ENCODE measurements at regions not wholly inside any gene's neighbourhood (a gene's known extent, or its start where the extent isn't known, plus 50 kb on each side); places are given as distances from the start of the nearest gene placed in this dataset.
"Not testable (repeated sequence)": the region's sequence is repeated elsewhere in the genome, so short reads cannot be mapped to it uniquely, and the experiment has no call there.

- no peak for DNase-seq
Measured at GRCh38 chr6:153373869-153374268, 242.8 kb upstream of the RGS17 start.

GRCh38 chr6:153368131-153368530 is 237.0 kb upstream of the RGS17 start:
- no peak for DNase-seq

- no peak for DNase-seq
Measured at GRCh38 chr6:153367021-153367420, 235.9 kb upstream of the RGS17 start.

- no peak for DNase-seq
Measured at GRCh38 chr6:153357391-153357790, 226.3 kb upstream of the RGS17 start.

GRCh38 chr6:153340568-153340967 is 209.5 kb upstream of the RGS17 start:
- DNase-seq, result no peak

GRCh38 chr6:153334121-153334520 is 203.0 kb upstream of the RGS17 start:
- DNase-seq, result no peak

GRCh38 chr6:153331221-153331620 is 200.1 kb upstream of the RGS17 start:
- not testable (repeated sequence) for DNase-seq

GRCh38 chr6:153328194-153328593 is 197.1 kb upstream of the RGS17 start:
- DNase-seq, result no peak

GRCh38 chr6:153325661-153326060 is 194.6 kb upstream of the RGS17 start:
- DNase-seq, result no peak

- DNase-seq, result peak; percentile 64
Measured at GRCh38 chr6:153312634-153313033, 181.6 kb upstream of the RGS17 start.

- DNase-seq, result no peak
Measured at GRCh38 chr6:153309651-153310050, 178.6 kb upstream of the RGS17 start.

GRCh38 chr6:153302133-153302532 is 171.1 kb upstream of the RGS17 start:
- DNase-seq, result no peak

GRCh38 chr6:153301602-153302001 is 170.5 kb upstream of the RGS17 start:
- no peak for DNase-seq

- DNase-seq, result not testable (repeated sequence)
Measured at GRCh38 chr6:153282456-153282855, 151.4 kb upstream of the RGS17 start.

- DNase-seq, result no peak
Measured at GRCh38 chr6:153275997-153276396, 144.9 kb upstream of the RGS17 start.

GRCh38 chr6:153272201-153272980 is 141.3 kb upstream of the RGS17 start:
- no peak for DNase-seq

GRCh38 chr6:153263489-153263888 is 132.4 kb upstream of the RGS17 start:
- DNase-seq, result no peak

GRCh38 chr6:153251326-153251725 is 120.2 kb upstream of the RGS17 start:
- no peak for DNase-seq

- no peak for DNase-seq
Measured at GRCh38 chr6:153237670-153238069, 106.6 kb upstream of the RGS17 start.

- no peak for DNase-seq
Measured at GRCh38 chr6:153231048-153231646, 100.1 kb upstream of the RGS17 start.

GRCh38 chr6:153218184-153218792 is 87.2 kb upstream of the RGS17 start:
- DNase-seq, result no peak

- no peak for DNase-seq
Measured at GRCh38 chr6:153216789-153217188, 85.7 kb upstream of the RGS17 start.

GRCh38 chr6:153215242-153215641 is 84.2 kb upstream of the RGS17 start:
- no peak for DNase-seq

GRCh38 chr6:153214436-153214835 is 83.4 kb upstream of the RGS17 start:
- no peak for DNase-seq
